Testis (tissue), 2 donors: ENCODE measurements at regions not wholly inside any gene's neighbourhood (a gene's known extent, or its start where the extent isn't known, plus 50 kb on each side); places are given as distances from the start of the nearest gene placed in this dataset.
A peak's percentile ranks its signal among the peaks of the same experiment; 100 is the strongest.

Experiments
- DNase-seq: peaks from one replicate; pipeline ENCODE4 v3.0.0-alpha.2; 2019
- H3K27ac ChIP-seq, 2 donors: fragments of 200-600 bp; sonication (generic); one replicate each; pipeline ENCODE4 v1.5.1; 2019
- H3K27me3 ChIP-seq: fragments of 200-600 bp; sonication (generic); one replicate; pipeline ENCODE4 v1.5.1; 2019
- H3K36me3 ChIP-seq: fragments of 200-600 bp; sonication (generic); one replicate; pipeline ENCODE4 v1.5.1; 2017; ENCODE audit warnings: low read depth; ENCODE audit errors: missing control alignments
- H3K4me1 ChIP-seq: fragments of 200-600 bp; sonication (generic); one replicate; pipeline ENCODE4 v1.5.1; 2019
- H3K4me3 ChIP-seq, 2 donors: fragments of 200-600 bp; sonication (generic); one replicate each; pipeline ENCODE4 v1.5.1; 2017 to 2019
- H3K9me3 ChIP-seq: fragments of 200-600 bp; sonication (generic); one replicate; pipeline ENCODE4 v1.5.1; 2017
- CTCF ChIP-seq, 3 experiments: fragments of 450-650 bp in 2 of 3; fragments of 200-600 bp in 1 of 3; sonication (generic) in 1 of 3; IDR thresholded peaks; one replicate each; pipeline ENCODE4 v1.5.1; 2016 to 2019; ENCODE audit warnings: antibody characterized with exemption in 3 of 3, mild to moderate bottlenecking in 2 of 3, moderate library complexity in 1 of 3
- POLR2A ChIP-seq: fragments of 450-650 bp; IDR thresholded peaks from one replicate; pipeline ENCODE4 v1.6.1; 2017; ENCODE audit warnings: antibody characterized with exemption, mild to moderate bottlenecking, moderate library complexity
- WGBS, 2 donors: methylation state at CpG; one replicate each; pipeline ENCODE4 v1.1.5; 2018; 5-methylcytosine and 5-hydroxymethylcytosine counted together
- intact Hi-C: fragments of 100-400 bp; cut with DNase I; formaldehyde crosslinking; loops from one replicate; pipeline ENCODE4 v1.15.1; 2023; ENCODE audit warnings: low total_unique reads

GRCh38 chr9:93865716-93866115, 89.4 kb downstream of the BARX1 start:
- H3K36me3 ChIP-seq, result no peaks in the 10 kb centered on the region
- WGBS, 2 donors, result 83 to 90% methylated on average over 5 of the region's 5 CpGs
- H3K4me1 ChIP-seq, result peaks cover 2% of the 10 kb centered on the region
- TF ChIP-seq CTCF (IDR thresholded peaks at IDR 0.05), result no peak
- TF ChIP-seq POLR2A, result no peak
- no peak overlapping the region for H3K27ac ChIP-seq
- DNase-seq, result no peak
- no peaks in the 10 kb centered on the region for H3K27me3 ChIP-seq
- H3K4me3 ChIP-seq, result no peak overlapping the region
- intact Hi-C loops, result no loop called here
- no peaks in the 10 kb centered on the region for H3K9me3 ChIP-seq

- Histone ChIP-seq H3K4me1 (peaks cover 2% of the 10 kb centered on the region), H3K27ac (no peak overlapping the region), H3K36me3 (no peaks in the 10 kb centered on the region), H3K4me3 (no peak overlapping the region), H3K27me3 (no peaks in the 10 kb centered on the region), H3K9me3 (no peaks in the 10 kb centered on the region)
- intact Hi-C loops, result no loop called here
- DNase-seq, result no peak
- 94 to 96% methylated on average over 7 of the region's 7 CpGs for WGBS, 2 donors
- TF ChIP-seq CTCF (IDR thresholded peaks at IDR 0.05), result no peak
- no peak for TF ChIP-seq POLR2A
These were observed 89.9 kb downstream of the BARX1 start for GRCh38 chr9:93865245-93865644.

DNA sequence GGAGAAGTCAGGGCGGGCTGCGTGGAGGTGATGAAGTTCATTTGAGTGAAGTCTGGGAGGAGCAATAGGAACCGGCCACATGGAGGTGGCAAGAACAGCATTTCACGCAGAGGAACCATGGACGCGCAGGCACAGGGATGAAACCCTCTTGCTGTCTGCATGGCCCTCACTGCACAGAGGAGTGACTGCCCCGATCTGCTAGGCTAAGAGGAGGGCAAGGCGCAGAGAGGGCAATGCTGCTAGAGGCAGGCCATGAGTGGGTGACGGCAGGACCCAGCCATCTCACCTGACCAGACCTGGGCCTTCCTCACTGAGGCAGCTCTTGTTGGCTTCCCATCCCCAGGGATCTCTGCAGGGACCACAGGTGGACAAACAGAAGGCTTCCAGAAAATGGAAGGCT, 90.3 kb downstream of the BARX1 start:
- Histone ChIP-seq H3K36me3 (no peaks in the 10 kb centered on the region), H3K4me3 (no peak overlapping the region), H3K9me3 (no peaks in the 10 kb centered on the region), H3K4me1 (peaks cover 2% of the 10 kb centered on the region), H3K27me3 (no peaks in the 10 kb centered on the region), H3K27ac (no peak overlapping the region)
- intact Hi-C loops, result no loop called here
- no peak for TF ChIP-seq POLR2A
- TF ChIP-seq CTCF (IDR thresholded peaks at IDR 0.05), result no peak
- WGBS, 2 donors, result 81 to 88% methylated on average over 9 of the region's 9 CpGs
- DNase-seq, result no peak

- TF ChIP-seq CTCF (IDR thresholded peaks at IDR 0.05), result no peak
- TF ChIP-seq POLR2A, result no peak
- Histone ChIP-seq H3K36me3 (no peaks in the 10 kb centered on the region), H3K27me3 (no peaks in the 10 kb centered on the region)
These were observed 91.1 kb downstream of the BARX1 start for GRCh38 chr9:93864032-93864431.

DNA sequence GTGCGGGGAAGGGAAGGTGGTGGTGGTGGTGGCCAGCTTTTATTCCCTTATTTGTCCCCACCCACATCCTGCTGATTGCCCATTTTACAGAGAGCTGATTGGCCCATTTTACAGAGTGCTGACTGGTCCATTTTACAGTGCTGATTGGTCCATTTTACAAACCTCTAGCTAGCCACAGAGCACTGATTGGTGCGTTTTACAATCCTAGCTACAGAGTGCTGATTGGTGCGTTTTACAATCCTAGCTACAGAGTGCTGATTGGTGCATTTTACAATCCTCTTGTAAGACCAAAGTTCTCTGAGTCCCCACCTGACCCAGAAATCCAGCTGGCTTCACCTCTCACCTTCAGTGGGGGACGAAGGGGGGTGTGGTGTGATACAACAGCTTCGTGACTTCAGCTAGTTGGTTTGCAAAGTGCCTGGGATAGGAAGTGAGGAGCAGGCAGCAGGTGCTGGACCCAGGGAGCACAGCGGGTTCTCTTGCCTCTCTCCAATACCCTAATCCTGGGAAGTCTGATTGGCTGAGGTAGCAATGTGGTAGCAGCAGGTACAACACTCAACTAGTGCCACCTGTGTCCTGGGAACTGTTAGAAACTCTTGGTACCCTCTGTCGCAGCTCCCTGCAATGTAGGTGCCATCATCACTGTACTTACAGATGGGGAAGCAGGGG, 92.1 kb downstream of the BARX1 start:
- H3K27me3 ChIP-seq, result no peaks in the 10 kb centered on the region
- intact Hi-C loops, result no loop called here
- no peaks in the 10 kb centered on the region for H3K36me3 ChIP-seq
- peak overlapping the region in 1 of 2 donors; percentile 10 for H3K4me3 ChIP-seq
- 76 to 79% methylated on average over 6 to 7 of the region's 7 CpGs for WGBS, 2 donors
- H3K9me3 ChIP-seq, result no peaks in the 10 kb centered on the region
- TF ChIP-seq CTCF (IDR thresholded peaks at IDR 0.05) (no peak), POLR2A (no peak)
- no peak for DNase-seq
- H3K4me1 ChIP-seq, result peaks cover 2% of the 10 kb centered on the region
- no peak overlapping the region for H3K27ac ChIP-seq

More at GRCh38 chr9:93864032-93864431, 91.1 kb downstream of the BARX1 start:
- Histone ChIP-seq H3K4me1 (peaks cover 2% of the 10 kb centered on the region), H3K27ac (no peak overlapping the region), H3K9me3 (no peaks in the 10 kb centered on the region), H3K4me3 (no peak overlapping the region)
- DNase-seq, result no peak
- 10 to 23% methylated on average over 12 of the region's 12 CpGs for WGBS, 2 donors
- intact Hi-C loops, result no loop called here
